Thyroid gland (tissue), 4 donors: ENCODE measurements at regions not wholly inside any gene's neighbourhood (a gene's known extent, or its start where the extent isn't known, plus 50 kb on each side); places are given as distances from the start of the nearest gene placed in this dataset.

Experiments
- DNase-seq, 2 donors: peaks; one replicate each; pipeline ENCODE4 v3.0.0-alpha.2; 2019
- H3K27ac ChIP-seq, 3 donors: fragments of 200-600 bp; sonication (generic); 1 replicate in 2 of 3; 2 replicates in 1 of 3; pipeline ENCODE4 v1.5.1; 2016 to 2019; ENCODE audit warnings: mild to moderate bottlenecking in 1 of 3, moderate library complexity in 1 of 3
- H3K27me3 ChIP-seq: fragments of 200-600 bp; sonication (generic); one replicate; pipeline ENCODE4 v1.5.1; 2019
- H3K36me3 ChIP-seq, 2 donors: fragments of 200-600 bp; sonication (generic); one replicate each; pipeline ENCODE4 v1.5.1; 2016 to 2019
- H3K4me1 ChIP-seq, 2 donors: fragments of 200-600 bp; sonication (generic); one replicate each; pipeline ENCODE4 v1.5.1; 2017 to 2019
- H3K4me3 ChIP-seq, 3 donors: fragments of 200-600 bp; sonication (generic); replicated peaks in 1 of 3; 1 replicate in 2 of 3; 2 replicates in 1 of 3; pipeline ENCODE4 v1.5.1; 2016; ENCODE audit warnings: mild to moderate bottlenecking in 1 of 3
- H3K9me3 ChIP-seq: fragments of 200-600 bp; sonication (generic); one replicate; pipeline ENCODE4 v1.5.1; 2017
- POLR2A ChIP-seq, 2 donors: fragments of 450-650 bp; IDR thresholded peaks; one replicate each; pipeline ENCODE4 v1.6.1; 2017; ENCODE audit warnings: antibody characterized with exemption in 2 of 2, mild to moderate bottlenecking in 2 of 2, moderate library complexity in 1 of 2
- WGBS, 2 donors: methylation state at CpG; one replicate each; pipeline ENCODE4 v1.1.5; 2017; 5-methylcytosine and 5-hydroxymethylcytosine counted together
- intact Hi-C: fragments of 100-400 bp; cut with DNase I; formaldehyde crosslinking; loops from one replicate; pipeline ENCODE4 v1.15.1; 2023
- TF ChIP-seq, protein P1 (sequence below), 6 experiments: fragments of 200-600 bp in 3 of 6; fragments of 450-650 bp in 3 of 6; sonication (generic) in 3 of 6; IDR thresholded peaks; one replicate each; pipeline ENCODE4 v1.5.1; 2016 to 2019; ENCODE audit warnings: antibody characterized with exemption in 6 of 6, mild to moderate bottlenecking in 2 of 6, inconsistent platforms in 1 of 6, moderate library complexity in 1 of 6

DNA sequence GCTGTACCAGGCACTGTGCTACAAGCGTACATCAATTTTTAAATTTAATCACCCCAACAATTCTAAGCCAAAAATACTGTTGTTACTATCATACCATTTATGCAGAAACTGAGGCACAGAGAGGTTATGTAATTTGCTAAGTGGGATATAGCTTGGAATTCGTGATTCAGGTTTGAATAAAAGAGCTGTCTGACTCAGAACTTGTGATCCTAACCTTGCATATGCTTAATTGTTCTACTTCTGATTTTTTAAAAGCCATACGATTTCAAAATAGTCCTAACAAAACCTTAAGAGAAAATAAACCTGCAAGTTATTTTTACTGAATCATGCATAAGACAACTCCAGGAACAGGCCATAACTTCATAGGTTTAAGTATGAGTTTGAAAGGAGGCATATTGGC, 498.0 kb upstream of the CFAP20DC start:
- WGBS, 2 donors = 90 to 91% methylated on average over 3 of the region's 3 CpGs
- Histone ChIP-seq H3K9me3 (no peaks in the 10 kb centered on the region), H3K36me3 (no peaks in the 10 kb centered on the region), H3K4me1 (no peaks in the 10 kb centered on the region), H3K27me3 (no peaks in the 10 kb centered on the region), H3K27ac (no peak overlapping the region), H3K4me3 (no peak overlapping the region)
- DNase-seq = no peak
- no peak for TF ChIP-seq POLR2A (IDR thresholded peaks at IDR 0.05)
- TF ChIP-seq, protein P1, sequence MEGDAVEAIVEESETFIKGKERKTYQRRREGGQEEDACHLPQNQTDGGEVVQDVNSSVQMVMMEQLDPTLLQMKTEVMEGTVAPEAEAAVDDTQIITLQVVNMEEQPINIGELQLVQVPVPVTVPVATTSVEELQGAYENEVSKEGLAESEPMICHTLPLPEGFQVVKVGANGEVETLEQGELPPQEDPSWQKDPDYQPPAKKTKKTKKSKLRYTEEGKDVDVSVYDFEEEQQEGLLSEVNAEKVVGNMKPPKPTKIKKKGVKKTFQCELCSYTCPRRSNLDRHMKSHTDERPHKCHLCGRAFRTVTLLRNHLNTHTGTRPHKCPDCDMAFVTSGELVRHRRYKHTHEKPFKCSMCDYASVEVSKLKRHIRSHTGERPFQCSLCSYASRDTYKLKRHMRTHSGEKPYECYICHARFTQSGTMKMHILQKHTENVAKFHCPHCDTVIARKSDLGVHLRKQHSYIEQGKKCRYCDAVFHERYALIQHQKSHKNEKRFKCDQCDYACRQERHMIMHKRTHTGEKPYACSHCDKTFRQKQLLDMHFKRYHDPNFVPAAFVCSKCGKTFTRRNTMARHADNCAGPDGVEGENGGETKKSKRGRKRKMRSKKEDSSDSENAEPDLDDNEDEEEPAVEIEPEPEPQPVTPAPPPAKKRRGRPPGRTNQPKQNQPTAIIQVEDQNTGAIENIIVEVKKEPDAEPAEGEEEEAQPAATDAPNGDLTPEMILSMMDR (IDR thresholded peaks at IDR 0.05) = no peak
- intact Hi-C loops = no loop called here

GRCh38 chr3:59546522-59546921, 496.7 kb upstream of the CFAP20DC start:
- H3K27ac ChIP-seq = no peak overlapping the region
- no peaks in the 10 kb centered on the region for H3K27me3 ChIP-seq
- H3K9me3 ChIP-seq = no peaks in the 10 kb centered on the region
- H3K36me3 ChIP-seq = no peaks in the 10 kb centered on the region
- no peak overlapping the region for H3K4me3 ChIP-seq
- DNase-seq = no peak
- TF ChIP-seq, protein P1 (IDR thresholded peaks at IDR 0.05) = no peak
- no peak for TF ChIP-seq POLR2A (IDR thresholded peaks at IDR 0.05)
- intact Hi-C loops = no loop called here
- no peaks in the 10 kb centered on the region for H3K4me1 ChIP-seq
- 92 to 96% methylated on average over 1 of the region's 1 CpG for WGBS, 2 donors

DNA sequence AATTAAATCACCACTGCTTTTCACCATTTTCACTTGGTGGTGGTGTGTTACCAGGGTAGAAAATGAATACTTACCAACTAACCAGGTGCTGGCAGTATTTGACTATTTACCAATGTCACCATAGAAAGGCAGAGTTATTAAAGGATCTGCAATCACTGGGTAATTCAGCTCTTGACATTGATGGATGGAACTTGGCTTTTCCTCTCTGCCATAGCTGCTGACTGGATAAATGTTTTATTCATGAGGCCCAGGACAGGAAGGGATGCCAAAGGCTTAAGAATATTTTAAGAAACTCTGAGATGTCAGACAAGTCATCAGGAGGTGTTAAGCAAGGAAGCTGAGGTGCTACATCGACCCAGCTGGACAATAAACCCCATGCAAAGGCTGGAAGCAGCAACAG, 495.5 kb upstream of the CFAP20DC start:
- DNase-seq = no peak
- Histone ChIP-seq H3K9me3 (no peaks in the 10 kb centered on the region), H3K4me1 (no peaks in the 10 kb centered on the region), H3K36me3 (no peaks in the 10 kb centered on the region), H3K27ac (no peak overlapping the region), H3K27me3 (no peaks in the 10 kb centered on the region), H3K4me3 (no peak overlapping the region)
- intact Hi-C loops = no loop called here
- TF ChIP-seq, protein P1 (IDR thresholded peaks at IDR 0.05) = no peak
- no peak for TF ChIP-seq POLR2A (IDR thresholded peaks at IDR 0.05)
- 65 to 70% methylated on average over 1 of the region's 1 CpG for WGBS, 2 donors

DNA sequence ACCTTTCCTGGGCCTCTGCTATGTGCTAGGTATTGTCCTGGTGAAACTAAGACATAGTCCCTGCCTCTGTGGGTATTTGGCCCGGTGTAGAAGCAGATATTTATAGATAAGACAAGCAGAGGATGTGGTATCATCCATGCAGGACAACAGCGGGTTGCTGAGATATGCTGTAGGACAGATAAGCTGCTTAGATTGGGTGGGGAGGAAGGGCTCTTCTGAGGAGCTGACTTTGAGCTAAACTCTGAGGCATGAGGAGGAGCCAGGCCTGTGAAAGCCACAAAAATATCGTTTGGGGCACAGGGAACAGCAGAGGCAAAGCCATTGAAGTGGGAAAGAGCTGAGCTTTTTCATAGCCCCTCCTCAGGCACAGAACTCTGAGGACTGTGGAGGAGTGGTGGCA, 492.5 kb upstream of the CFAP20DC start:
- Histone ChIP-seq H3K9me3 (no peaks in the 10 kb centered on the region), H3K27me3 (no peaks in the 10 kb centered on the region), H3K4me1 (no peaks in the 10 kb centered on the region), H3K4me3 (no peak overlapping the region), H3K27ac (no peak overlapping the region), H3K36me3 (no peaks in the 10 kb centered on the region)
- WGBS, 2 donors = 64 to 74% methylated on average over 3 of the region's 3 CpGs
- TF ChIP-seq, protein P1 (IDR thresholded peaks at IDR 0.05) = no peak
- TF ChIP-seq POLR2A (IDR thresholded peaks at IDR 0.05) = no peak
- intact Hi-C loops = no loop called here
- DNase-seq = no peak

- Histone ChIP-seq H3K27me3 (no peaks in the 10 kb centered on the region), H3K36me3 (no peaks in the 10 kb centered on the region), H3K9me3 (no peaks in the 10 kb centered on the region), H3K4me1 (no peaks in the 10 kb centered on the region), H3K4me3 (no peak overlapping the region), H3K27ac (no peak overlapping the region)
- TF ChIP-seq POLR2A (IDR thresholded peaks at IDR 0.05) = no peak
- TF ChIP-seq, protein P1 (IDR thresholded peaks at IDR 0.05) = no peak
- DNase-seq = no peak
- 80 to 83% methylated on average over 5 of the region's 5 CpGs for WGBS, 2 donors
- intact Hi-C loops = no loop called here
Observed at GRCh38 chr3:59540696-59541095, 490.9 kb upstream of the CFAP20DC start.
